Astrocyte (in vitro differentiated cells and primary cell): ENCODE measurements at regions not wholly inside any gene's neighbourhood (a gene's known extent, or its start where the extent isn't known, plus 50 kb on each side); places are given as distances from the start of the nearest gene placed in this dataset.
"Not testable (repeated sequence)": the region's sequence is repeated elsewhere in the genome, so short reads cannot be mapped to it uniquely, and the experiment has no call there.

ENCODE experiments used
- DNase-seq: peaks from one replicate; pipeline ENCODE4 v3.0.0-alpha.2; 2010; ENCODE audit warnings: low read depth
- FAIRE-seq: peaks from 2 replicates; lab custom pipeline; 2011; peaks lifted over from hg19 to GRCh38; lab: Jason Lieb, UNC
- H2AFZ ChIP-seq: 2 replicates; pipeline ENCODE4 v1.6.0; 2012; ENCODE audit warnings: low read depth, low read length, inconsistent platforms
- H3K27ac ChIP-seq: 2 replicates; pipeline ENCODE4 v1.5.1; 2011; ENCODE audit warnings: low read depth, low read length, inconsistent platforms
- H3K27me3 ChIP-seq: 2 replicates; pipeline ENCODE4 v1.6.0; 2011; ENCODE audit warnings: low read length, inconsistent platforms; ENCODE audit not compliant: insufficient read depth
- H3K36me3 ChIP-seq: 2 replicates; pipeline ENCODE4 v1.5.1; 2011; ENCODE audit warnings: low read length, inconsistent platforms; ENCODE audit not compliant: insufficient read depth
- H3K4me1 ChIP-seq: 2 replicates; pipeline ENCODE4 v1.5.1; 2011; ENCODE audit warnings: low read length, inconsistent platforms; ENCODE audit not compliant: insufficient read depth
- H3K4me2 ChIP-seq: 2 replicates; pipeline ENCODE4 v1.6.0; 2012; ENCODE audit warnings: low read length, inconsistent platforms
- H3K4me3 ChIP-seq: 2 replicates; pipeline ENCODE4 v1.5.1; 2011; ENCODE audit warnings: low read depth, mild to moderate bottlenecking, low read length, inconsistent platforms; ENCODE audit not compliant: insufficient read depth
- H3K79me2 ChIP-seq: 2 replicates; pipeline ENCODE4 v1.6.0; 2012; ENCODE audit warnings: mild to moderate bottlenecking, low read length, inconsistent platforms; ENCODE audit not compliant: insufficient read depth
- H3K9ac ChIP-seq: 2 replicates; pipeline ENCODE4 v1.6.0; 2012; ENCODE audit warnings: mild to moderate bottlenecking, low read length, inconsistent platforms
- H3K9me3 ChIP-seq: 2 replicates; pipeline ENCODE4 v1.5.1; 2012; ENCODE audit warnings: low read depth, mild to moderate bottlenecking, low read length, inconsistent platforms; ENCODE audit not compliant: insufficient read depth
- H4K20me1 ChIP-seq: 2 replicates; pipeline ENCODE4 v1.6.0; 2012; ENCODE audit warnings: low read length, inconsistent platforms; ENCODE audit not compliant: insufficient read depth
- H3K27ac Mint-ChIP-seq: one replicate; pipeline ENCODE4 v1.8.0; 2021; ENCODE audit warnings: mild to moderate bottlenecking, mixed read lengths; ENCODE audit not compliant: unreplicated experiment
- H3K27me3 Mint-ChIP-seq: one replicate; pipeline ENCODE4 v1.8.0; 2021; ENCODE audit warnings: low read depth, mixed read lengths; ENCODE audit not compliant: unreplicated experiment
- H3K36me3 Mint-ChIP-seq: one replicate; pipeline ENCODE4 v1.8.0; 2021; ENCODE audit warnings: low read depth, mixed read lengths; ENCODE audit not compliant: unreplicated experiment
- H3K4me1 Mint-ChIP-seq: one replicate; pipeline ENCODE4 v1.8.0; 2021; ENCODE audit warnings: low read depth, mixed read lengths; ENCODE audit not compliant: unreplicated experiment
- H3K4me3 Mint-ChIP-seq: one replicate; pipeline ENCODE4 v1.8.0; 2021; ENCODE audit warnings: mild to moderate bottlenecking, moderate library complexity, mixed read lengths; ENCODE audit not compliant: unreplicated experiment
- H3K9me3 Mint-ChIP-seq: one replicate; pipeline ENCODE4 v1.8.0; 2021; ENCODE audit warnings: mild to moderate bottlenecking, mixed read lengths; ENCODE audit not compliant: unreplicated experiment
- EZH2 ChIP-seq: IDR thresholded peaks from 2 replicates; pipeline ENCODE4 v1.6.1; 2012; ENCODE audit warnings: mild to moderate bottlenecking, low read length, inconsistent platforms; ENCODE audit not compliant: insufficient read depth
- TF ChIP-seq, protein P1 (sequence below): IDR thresholded peaks from 2 replicates; pipeline ENCODE4 v1.5.1; 2011; ENCODE audit warnings: low read depth, mild to moderate bottlenecking, inconsistent platforms, low read length, moderate library complexity; ENCODE audit not compliant: insufficient read depth

DNA sequence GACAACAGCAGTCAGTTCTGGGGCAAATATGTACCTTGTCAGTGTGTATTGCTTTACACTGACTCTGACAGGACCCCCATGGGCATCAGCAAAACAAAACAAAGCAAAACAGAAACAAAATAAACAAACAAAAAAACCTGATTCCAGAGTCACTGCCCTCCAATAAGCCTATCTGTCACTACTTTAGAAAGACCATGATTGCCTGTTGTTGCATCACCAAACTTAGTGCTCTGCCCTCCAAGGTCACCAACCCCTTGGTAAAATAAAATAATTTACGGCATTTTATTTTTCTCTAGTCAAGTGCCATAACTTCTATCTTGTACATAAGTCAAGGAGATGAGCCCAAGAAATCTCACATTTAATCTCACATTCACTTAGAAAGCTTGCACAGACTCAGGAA is 120.9 kb upstream of the ADAMTS3 start:
- no peak for FAIRE-seq
- no peaks in the 10 kb centered on the region for H3K27me3 Mint-ChIP-seq
- no peak for TF ChIP-seq EZH2
- TF ChIP-seq, protein P1, sequence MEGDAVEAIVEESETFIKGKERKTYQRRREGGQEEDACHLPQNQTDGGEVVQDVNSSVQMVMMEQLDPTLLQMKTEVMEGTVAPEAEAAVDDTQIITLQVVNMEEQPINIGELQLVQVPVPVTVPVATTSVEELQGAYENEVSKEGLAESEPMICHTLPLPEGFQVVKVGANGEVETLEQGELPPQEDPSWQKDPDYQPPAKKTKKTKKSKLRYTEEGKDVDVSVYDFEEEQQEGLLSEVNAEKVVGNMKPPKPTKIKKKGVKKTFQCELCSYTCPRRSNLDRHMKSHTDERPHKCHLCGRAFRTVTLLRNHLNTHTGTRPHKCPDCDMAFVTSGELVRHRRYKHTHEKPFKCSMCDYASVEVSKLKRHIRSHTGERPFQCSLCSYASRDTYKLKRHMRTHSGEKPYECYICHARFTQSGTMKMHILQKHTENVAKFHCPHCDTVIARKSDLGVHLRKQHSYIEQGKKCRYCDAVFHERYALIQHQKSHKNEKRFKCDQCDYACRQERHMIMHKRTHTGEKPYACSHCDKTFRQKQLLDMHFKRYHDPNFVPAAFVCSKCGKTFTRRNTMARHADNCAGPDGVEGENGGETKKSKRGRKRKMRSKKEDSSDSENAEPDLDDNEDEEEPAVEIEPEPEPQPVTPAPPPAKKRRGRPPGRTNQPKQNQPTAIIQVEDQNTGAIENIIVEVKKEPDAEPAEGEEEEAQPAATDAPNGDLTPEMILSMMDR, result no peak

DNA sequence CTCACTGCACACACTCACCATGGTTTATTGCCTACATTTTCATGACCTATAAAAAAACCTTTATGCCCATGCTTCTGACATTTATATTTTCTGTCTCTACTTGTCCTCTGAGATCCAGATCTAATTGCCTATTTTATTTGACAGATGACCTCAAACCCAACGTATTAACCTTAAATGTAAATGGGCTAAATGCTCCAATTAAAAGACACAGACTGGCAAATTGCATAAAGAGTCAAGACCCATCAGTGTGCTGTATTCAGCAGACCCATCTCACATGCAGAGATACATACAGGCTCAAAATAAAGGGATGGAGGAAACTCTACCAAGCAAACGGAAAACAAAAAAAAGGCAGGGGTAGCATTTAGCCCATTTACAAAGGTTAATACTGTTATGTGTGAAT is 117.4 kb upstream of the ADAMTS3 start:
- H3K36me3 Mint-ChIP-seq, FAIRE-seq, H3K4me3 ChIP-seq, H3K9me3 ChIP-seq, H3K4me1 ChIP-seq, H3K9ac ChIP-seq, H3K79me2 ChIP-seq, H3K36me3 ChIP-seq, H3K4me2 ChIP-seq, H3K4me3 Mint-ChIP-seq, DNase-seq, H4K20me1 ChIP-seq, H3K27me3 Mint-ChIP-seq, H3K4me1 Mint-ChIP-seq, H3K27me3 ChIP-seq, H3K27ac ChIP-seq, H3K27ac Mint-ChIP-seq, H2AFZ ChIP-seq: not testable (repeated sequence)
- peaks cover 13% of the 10 kb centered on the region for H3K9me3 Mint-ChIP-seq

More for the DNA sequence above, 120.9 kb upstream of the ADAMTS3 start:
- Histone ChIP-seq H2AFZ (no peak overlapping the region), H3K27ac (no peak overlapping the region), H4K20me1 (no peaks in the 10 kb centered on the region), H3K4me2 (no peak overlapping the region), H3K79me2 (no peaks in the 10 kb centered on the region), H3K9ac (no peak overlapping the region), H3K4me3 (no peak overlapping the region), H3K27me3 (no peaks in the 10 kb centered on the region), H3K36me3 (no peaks in the 10 kb centered on the region), H3K9me3 (no peaks in the 10 kb centered on the region), H3K4me1 (no peaks in the 10 kb centered on the region)
- Mint-ChIP-seq H3K36me3 (no peaks in the 10 kb centered on the region), H3K27ac (no peak overlapping the region), H3K9me3 (peaks cover 11% of the 10 kb centered on the region), H3K4me1 (no peaks in the 10 kb centered on the region), H3K4me3 (no peak overlapping the region)
- no peak for DNase-seq

DNA sequence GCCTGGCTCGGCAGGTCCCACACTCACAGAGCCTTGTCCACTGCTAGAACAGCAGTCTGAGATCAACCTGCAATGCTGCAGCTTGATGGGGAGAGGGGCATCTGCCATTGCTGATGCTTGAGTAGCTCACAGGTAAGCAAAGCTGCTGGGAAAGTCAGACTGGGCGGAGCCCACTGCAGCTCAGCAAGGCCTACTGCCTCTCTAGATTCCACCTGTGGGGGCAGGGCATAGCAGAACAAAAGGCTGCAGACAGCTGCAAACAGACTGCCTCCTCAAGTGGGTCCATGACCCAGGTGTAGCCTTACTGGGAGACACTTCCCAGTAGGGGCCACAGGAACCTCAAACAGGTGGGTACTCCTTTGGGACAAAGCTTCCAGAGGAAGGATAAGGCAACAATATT is 110.6 kb upstream of the ADAMTS3 start:
- no peaks in the 10 kb centered on the region for H3K36me3 ChIP-seq
- no peaks in the 10 kb centered on the region for H3K79me2 ChIP-seq
- Mint-ChIP-seq H3K36me3 (no peaks in the 10 kb centered on the region), H3K27ac (no peak overlapping the region), H3K4me3 (no peak overlapping the region), H3K9me3 (peaks cover 2% of the 10 kb centered on the region), H3K4me1 (no peaks in the 10 kb centered on the region), H3K27me3 (no peaks in the 10 kb centered on the region)
- H3K27ac ChIP-seq, result no peak overlapping the region
- no peak for FAIRE-seq
- H3K9ac ChIP-seq, result no peak overlapping the region
- no peaks in the 10 kb centered on the region for H3K9me3 ChIP-seq
- H3K4me2 ChIP-seq, result no peak overlapping the region
- no peaks in the 10 kb centered on the region for H3K4me1 ChIP-seq
- H2AFZ ChIP-seq, result no peak overlapping the region
- DNase-seq, result no peak
- TF ChIP-seq EZH2, result no peak
- TF ChIP-seq, protein P1, result no peak
- H3K27me3 ChIP-seq, result no peaks in the 10 kb centered on the region
- H4K20me1 ChIP-seq, result no peaks in the 10 kb centered on the region
- no peak overlapping the region for H3K4me3 ChIP-seq
